Spleen (tissue), 11 donors: ENCODE measurements at regions not wholly inside any gene's neighbourhood (a gene's known extent, or its start where the extent isn't known, plus 50 kb on each side); places are given as distances from the start of the nearest gene placed in this dataset.
"Not testable (repeated sequence)": the region's sequence is repeated elsewhere in the genome, so short reads cannot be mapped to it uniquely, and the experiment has no call there.

ENCODE experiments used
- DNase-seq: peaks from one replicate; pipeline ENCODE4 v3.0.0-alpha.2; 2020
- H3K27ac ChIP-seq, 8 donors: fragments of 200-600 bp; sonication (generic) in 7 of 8; 1 replicate in 4 of 8; 2 replicates in 4 of 8; pipeline versions ENCODE4 v1.5.0 to v1.8.0; 2016 to 2021; ENCODE audit warnings: inconsistent platforms in 4 of 8, mild to moderate bottlenecking in 4 of 8, moderate library complexity in 1 of 8
- H3K27me3 ChIP-seq, 7 donors: fragments of 200-600 bp; sonication (generic) in 6 of 7; replicated peaks in 1 of 7; 1 replicate in 4 of 7; 2 replicates in 3 of 7; pipeline versions ENCODE4 v1.5.0 to v1.8.0; 2016 to 2021; ENCODE audit warnings: inconsistent platforms in 3 of 7, mild to moderate bottlenecking in 1 of 7
- H3K36me3 ChIP-seq, 6 donors: fragments of 200-600 bp; sonication (generic) in 5 of 6; 1 replicate in 4 of 6; 2 replicates in 2 of 6; pipeline versions ENCODE4 v1.5.0 to v1.8.0; 2016 to 2021; ENCODE audit warnings: inconsistent platforms in 2 of 6
- H3K4me1 ChIP-seq, 6 donors: fragments of 200-600 bp; sonication (generic) in 5 of 6; 1 replicate in 3 of 6; 2 replicates in 3 of 6; pipeline versions ENCODE4 v1.5.0 to v1.8.0; 2016 to 2021; ENCODE audit warnings: inconsistent platforms in 3 of 6
- H3K4me3 ChIP-seq, 8 donors: fragments of 200-600 bp; sonication (generic) in 7 of 8; 1 replicate in 4 of 8; 2 replicates in 4 of 8; pipeline versions ENCODE4 v1.5.0 to v1.8.0; 2016 to 2021; ENCODE audit warnings: inconsistent platforms in 4 of 8, mild to moderate bottlenecking in 4 of 8, moderate library complexity in 2 of 8
- H3K9me3 ChIP-seq, 8 donors: fragments of 200-600 bp; sonication (generic) in 7 of 8; 1 replicate in 4 of 8; 2 replicates in 4 of 8; pipeline versions ENCODE4 v1.5.0 to v1.8.0; 2016 to 2021; ENCODE audit warnings: inconsistent platforms in 4 of 8
- POLR2A ChIP-seq, 3 donors: fragments of 450-650 bp; IDR thresholded peaks; one replicate each; pipeline ENCODE4 v1.5.1; 2017; ENCODE audit warnings: antibody characterized with exemption in 3 of 3, mild to moderate bottlenecking in 1 of 3
- POLR2AphosphoS5 ChIP-seq, 3 donors: sonication (generic); formaldehyde crosslinking; IDR thresholded peaks; one replicate each; pipeline ENCODE4 v1.5.1; 2017; ENCODE audit warnings: antibody characterized with exemption in 3 of 3
- WGBS, 5 donors: extraction: QIAGEN DNeasy Blood & Tissue Kit in 3 of 5; methylation state at CpG; one replicate each; pipeline versions ENCODE4 v1.1.5 to v1.1.7; 2013 to 2018; 5-methylcytosine and 5-hydroxymethylcytosine counted together
- intact Hi-C: fragments of 100-400 bp; cut with DNase I; formaldehyde crosslinking; loops from one replicate; pipeline ENCODE4 v1.15.0; 2023; ENCODE audit warnings: low total_unique reads
- TF ChIP-seq, protein P1 (sequence below), 11 experiments: fragments of 200-600 bp in 7 of 11; fragments of 450-650 bp in 4 of 11; sonication (generic) in 4 of 11; IDR thresholded peaks in 8 of 11; conservative IDR thresholded peaks in 3 of 11; 1 replicate in 7 of 11; 2 replicates in 4 of 11; pipeline versions ENCODE4 v1.4.0 to v1.8.0; 2016 to 2021; ENCODE audit warnings: antibody characterized with exemption in 11 of 11, inconsistent platforms in 4 of 11, mild to moderate bottlenecking in 1 of 11
- donor health status: healthy with polysubstance abuse.
- donor health status: DM: no; HTN: no; CAD: no; lungs with moderate emphysema.
- donor health status: DM: no; HTN: no; CAD: no.
- donor health status: Bipolar disorder and iron deficiency.
- donor health status: healthy.
- donor health status: DM: no; HTN: no; CAD: no.
- donor health status: DM: yes; HTN: yes; CAD: no.

DNA sequence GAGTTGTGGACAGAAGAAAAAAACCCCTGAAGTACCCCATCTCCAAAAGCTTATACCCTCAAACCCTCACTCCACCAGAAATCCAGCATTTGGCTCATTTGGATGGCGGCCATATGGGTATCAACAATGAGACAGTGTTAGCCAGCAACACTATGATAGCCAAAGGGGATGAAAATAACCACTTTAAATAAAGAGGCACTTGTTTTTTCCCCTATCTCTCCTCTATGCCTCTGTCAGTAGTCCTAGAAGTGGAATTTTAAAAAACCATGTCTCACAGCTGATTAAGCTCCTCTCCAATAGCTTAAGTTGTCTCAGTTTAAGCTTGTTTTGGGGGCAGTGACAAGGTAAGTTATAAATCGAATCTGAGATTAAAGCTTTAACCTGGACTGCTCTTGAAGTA, 124.0 kb downstream of the MOSPD2 start:
- DNase-seq: no peak
- TF ChIP-seq POLR2AphosphoS5 (IDR thresholded peaks at IDR 0.05) (no peak), POLR2A (IDR thresholded peaks at IDR 0.05) (no peak)
- TF ChIP-seq, protein P1, sequence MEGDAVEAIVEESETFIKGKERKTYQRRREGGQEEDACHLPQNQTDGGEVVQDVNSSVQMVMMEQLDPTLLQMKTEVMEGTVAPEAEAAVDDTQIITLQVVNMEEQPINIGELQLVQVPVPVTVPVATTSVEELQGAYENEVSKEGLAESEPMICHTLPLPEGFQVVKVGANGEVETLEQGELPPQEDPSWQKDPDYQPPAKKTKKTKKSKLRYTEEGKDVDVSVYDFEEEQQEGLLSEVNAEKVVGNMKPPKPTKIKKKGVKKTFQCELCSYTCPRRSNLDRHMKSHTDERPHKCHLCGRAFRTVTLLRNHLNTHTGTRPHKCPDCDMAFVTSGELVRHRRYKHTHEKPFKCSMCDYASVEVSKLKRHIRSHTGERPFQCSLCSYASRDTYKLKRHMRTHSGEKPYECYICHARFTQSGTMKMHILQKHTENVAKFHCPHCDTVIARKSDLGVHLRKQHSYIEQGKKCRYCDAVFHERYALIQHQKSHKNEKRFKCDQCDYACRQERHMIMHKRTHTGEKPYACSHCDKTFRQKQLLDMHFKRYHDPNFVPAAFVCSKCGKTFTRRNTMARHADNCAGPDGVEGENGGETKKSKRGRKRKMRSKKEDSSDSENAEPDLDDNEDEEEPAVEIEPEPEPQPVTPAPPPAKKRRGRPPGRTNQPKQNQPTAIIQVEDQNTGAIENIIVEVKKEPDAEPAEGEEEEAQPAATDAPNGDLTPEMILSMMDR (IDR thresholded peaks at IDR 0.05 in 8 of 11, conservative IDR thresholded peaks at IDR 0.05 in 3 of 11): no peak
- intact Hi-C loops: no loop called here
- Histone ChIP-seq H3K4me3 (no peak overlapping the region), H3K36me3 (no peaks in the 10 kb centered on the region), H3K27me3 (peaks cover 0 to 6% (median 0%) of the 10 kb centered on the region in 7 donors), H3K27ac (no peak overlapping the region), H3K9me3 (peaks cover 0 to 3% (median 0%) of the 10 kb centered on the region in 8 donors), H3K4me1 (no peaks in the 10 kb centered on the region)
- 53 to 80% (median 75%) methylated on average over 2 of the region's 2 CpGs for WGBS, 5 donors

DNA sequence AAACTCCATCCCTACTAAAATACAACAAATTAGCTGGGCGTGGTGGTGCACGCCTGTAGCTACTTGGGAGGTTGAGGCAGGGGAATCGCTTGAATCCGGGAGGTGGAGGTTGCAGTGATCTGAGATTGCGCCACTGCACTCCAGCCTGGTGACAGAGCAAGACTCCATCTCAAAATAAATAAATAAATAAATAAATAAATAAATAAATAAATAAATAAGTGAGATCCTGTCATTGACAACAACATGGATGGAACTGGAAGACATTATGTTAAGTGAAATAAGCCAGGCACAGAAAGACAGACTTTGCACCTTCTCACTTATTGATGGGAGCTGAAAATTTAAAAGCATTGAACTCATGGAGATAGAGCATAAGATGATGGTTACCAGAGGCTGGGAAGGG, 111.2 kb downstream of the MOSPD2 start:
- H3K4me1 ChIP-seq, intact Hi-C loops, H3K9me3 ChIP-seq, H3K36me3 ChIP-seq, H3K27me3 ChIP-seq, H3K4me3 ChIP-seq, H3K27ac ChIP-seq, DNase-seq: not testable (repeated sequence)
- 92 to 98% (median 93%) methylated on average over 5 of the region's 5 CpGs for WGBS, 5 donors
